Smooth muscle cell (in vitro differentiated cells): ENCODE measurements at regions not wholly inside any gene's neighbourhood (a gene's known extent, or its start where the extent isn't known, plus 50 kb on each side); places are given as distances from the start of the nearest gene placed in this dataset.

Experiments
- DNase-seq: peaks from one replicate; lab custom pipeline; 2025; ENCODE audit not compliant: unreplicated experiment; lab: John Stamatoyannopoulos, UW
- H2AFZ ChIP-seq: fragments of 200-600 bp; sonication (generic); 2 replicates; pipeline ENCODE4 v1.6.0; 2016; ENCODE audit warnings: antibody characterized with exemption, low read depth, mild to moderate bottlenecking
- H3F3A ChIP-seq: fragments of 200-600 bp; sonication (generic); 2 replicates; pipeline ENCODE4 v1.6.0; 2017; ENCODE audit warnings: antibody characterized with exemption, low read depth
- H3K27ac ChIP-seq: fragments of 200-600 bp; sonication (generic); 2 replicates; pipeline ENCODE4 v1.5.1; 2016; ENCODE audit warnings: low read depth, mild to moderate bottlenecking
- H3K27me3 ChIP-seq: fragments of 200-600 bp; sonication (generic); 2 replicates; pipeline ENCODE4 v1.6.1; 2016; ENCODE audit warnings: low read depth, mild to moderate bottlenecking
- H3K36me3 ChIP-seq: fragments of 200-600 bp; sonication (generic); 2 replicates; pipeline ENCODE4 v1.5.1; 2016; ENCODE audit warnings: low read depth
- H3K4me1 ChIP-seq: fragments of 200-600 bp; sonication (generic); 2 replicates; pipeline ENCODE4 v1.5.1; 2016; ENCODE audit warnings: low read depth
- H3K4me2 ChIP-seq: fragments of 200-600 bp; sonication (generic); 2 replicates; pipeline ENCODE4 v1.6.0; 2016; ENCODE audit warnings: mild to moderate bottlenecking
- H3K4me3 ChIP-seq: fragments of 200-600 bp; sonication (generic); 2 replicates; pipeline ENCODE4 v1.5.1; 2016; ENCODE audit warnings: mild to moderate bottlenecking
- H3K79me2 ChIP-seq: fragments of 200-600 bp; sonication (generic); 2 replicates; pipeline ENCODE4 v1.6.0; 2016; ENCODE audit warnings: low read depth, mild to moderate bottlenecking
- H3K9ac ChIP-seq: fragments of 200-600 bp; sonication (generic); 2 replicates; pipeline ENCODE4 v1.6.0; 2016; ENCODE audit warnings: low read depth
- H3K9me3 ChIP-seq: fragments of 200-600 bp; sonication (generic); replicated peaks from 2 replicates; pipeline ENCODE4 v1.5.1; 2016; ENCODE audit warnings: low read depth
- H4K20me1 ChIP-seq: fragments of 200-600 bp; sonication (generic); 2 replicates; pipeline ENCODE4 v1.6.0; 2016; ENCODE audit warnings: low read depth
- CTCF ChIP-seq: fragments of 200-600 bp; sonication (generic); IDR thresholded peaks from 2 replicates; pipeline ENCODE4 v1.5.1; 2017; ENCODE audit warnings: borderline replicate concordance, mild to moderate bottlenecking, antibody characterized with exemption; ENCODE audit not compliant: insufficient read depth, poor library complexity, severe bottlenecking
- WGBS: methylation state at CpG from one replicate; pipeline ENCODE4 v1.1.7; 2016; ENCODE audit warnings: low lambda C conversion rate; 5-methylcytosine and 5-hydroxymethylcytosine counted together

GRCh38 chr6:141783585-141783984, 349.1 kb upstream of the GJE1 start:
- Histone ChIP-seq H3K4me3 (no peak overlapping the region), H4K20me1 (no peaks in the 10 kb centered on the region), H3K4me2 (no peak overlapping the region), H3K4me1 (no peaks in the 10 kb centered on the region), H3K9ac (no peak overlapping the region), H3K27ac (no peak overlapping the region), H3F3A (no peaks in the 10 kb centered on the region), H2AFZ (no peak overlapping the region), H3K27me3 (no peaks in the 10 kb centered on the region), H3K9me3 (no peaks in the 10 kb centered on the region), H3K36me3 (no peaks in the 10 kb centered on the region), H3K79me2 (no peaks in the 10 kb centered on the region)
- no peak for TF ChIP-seq CTCF
- no peak for DNase-seq
- WGBS: 94% methylated on average over 2 of the region's 2 CpGs

- WGBS: 87% methylated on average over 4 of the region's 4 CpGs
- no peak for TF ChIP-seq CTCF
Measured at GRCh38 chr6:141780296-141780695, 352.4 kb upstream of the GJE1 start.

GRCh38 chr6:141764388-141764787, 368.3 kb upstream of the GJE1 start:
- H3K27me3 ChIP-seq: no peaks in the 10 kb centered on the region
- no peak overlapping the region for H3K4me2 ChIP-seq
- H4K20me1 ChIP-seq: no peaks in the 10 kb centered on the region
- H3K36me3 ChIP-seq: no peaks in the 10 kb centered on the region
- H3K79me2 ChIP-seq: no peaks in the 10 kb centered on the region
- no peak overlapping the region for H3K4me3 ChIP-seq
- H3K9me3 ChIP-seq: no peaks in the 10 kb centered on the region
- H3F3A ChIP-seq: no peaks in the 10 kb centered on the region
- H3K27ac ChIP-seq: no peak overlapping the region
- no peak for TF ChIP-seq CTCF
- no peak overlapping the region for H3K9ac ChIP-seq
- no peak for DNase-seq
- H3K4me1 ChIP-seq: no peaks in the 10 kb centered on the region
- no peak overlapping the region for H2AFZ ChIP-seq

More at GRCh38 chr6:141780296-141780695, 352.4 kb upstream of the GJE1 start:
- Histone ChIP-seq H3K4me3 (no peak overlapping the region), H3K9ac (no peak overlapping the region), H3K4me1 (no peaks in the 10 kb centered on the region), H3K4me2 (no peak overlapping the region), H2AFZ (no peak overlapping the region), H3K79me2 (no peaks in the 10 kb centered on the region), H3K27ac (no peak overlapping the region), H4K20me1 (no peaks in the 10 kb centered on the region), H3K27me3 (no peaks in the 10 kb centered on the region), H3K9me3 (no peaks in the 10 kb centered on the region), H3K36me3 (no peaks in the 10 kb centered on the region), H3F3A (no peaks in the 10 kb centered on the region)
- no peak for DNase-seq

- Histone ChIP-seq H2AFZ (no peak overlapping the region), H3K9ac (no peak overlapping the region), H3K27ac (no peak overlapping the region), H3K9me3 (no peaks in the 10 kb centered on the region), H3K27me3 (no peaks in the 10 kb centered on the region), H3K4me1 (no peaks in the 10 kb centered on the region), H3F3A (no peaks in the 10 kb centered on the region), H3K4me3 (no peak overlapping the region), H3K4me2 (no peak overlapping the region), H4K20me1 (no peaks in the 10 kb centered on the region), H3K36me3 (no peaks in the 10 kb centered on the region), H3K79me2 (no peaks in the 10 kb centered on the region)
- WGBS: 83% methylated on average over 3 of the region's 3 CpGs
- no peak for TF ChIP-seq CTCF
- no peak for DNase-seq
Measured at GRCh38 chr6:141758430-141758829, 374.3 kb upstream of the GJE1 start.
